ENCODE measurements at regions not wholly inside any gene's neighbourhood (a gene's known extent, or its start where the extent isn't known, plus 50 kb on each side); places are given as distances from the start of the nearest gene placed in this dataset.

GRCh38 chr2:220068846-220069245 lies 441.4 kb downstream of the SLC4A3 start:
- no peak for DNase-seq

- DNase-seq, result no peak
These were observed 442.9 kb downstream of the SLC4A3 start for GRCh38 chr2:220070349-220070748.

- no peak for DNase-seq
These were observed 444.3 kb downstream of the SLC4A3 start for GRCh38 chr2:220071696-220072095.

GRCh38 chr2:220072669-220073220 lies 445.3 kb downstream of the SLC4A3 start:
- DNase-seq, result no peak

GRCh38 chr2:220075835-220076234 lies 448.4 kb downstream of the SLC4A3 start:
- no peak for DNase-seq

GRCh38 chr2:220076734-220077133 lies 449.3 kb downstream of the SLC4A3 start:
- no peak for DNase-seq

- DNase-seq, result no peak
These were observed 450.1 kb downstream of the SLC4A3 start for GRCh38 chr2:220077488-220077887.

GRCh38 chr2:220078439-220078838 lies 451.0 kb downstream of the SLC4A3 start:
- no peak for DNase-seq

- no peak for DNase-seq
These were observed 452.2 kb downstream of the SLC4A3 start for GRCh38 chr2:220079595-220079994.

- no peak for DNase-seq
These were observed 453.7 kb downstream of the SLC4A3 start for GRCh38 chr2:220081171-220081570.

GRCh38 chr2:220090050-220090449 lies 462.6 kb downstream of the SLC4A3 start:
- DNase-seq, result no peak

GRCh38 chr2:220096406-220096805 lies 469.0 kb downstream of the SLC4A3 start:
- no peak for DNase-seq

- no peak for DNase-seq
These were observed 474.6 kb downstream of the SLC4A3 start for GRCh38 chr2:220101980-220102379.

- DNase-seq, result no peak
These were observed 476.2 kb downstream of the SLC4A3 start for GRCh38 chr2:220103596-220103995.

- no peak for DNase-seq
These were observed 477.5 kb downstream of the SLC4A3 start for GRCh38 chr2:220104871-220105351.

GRCh38 chr2:220106065-220106464 lies 478.6 kb downstream of the SLC4A3 start:
- DNase-seq, result no peak

- DNase-seq, result no peak
These were observed 480.0 kb downstream of the SLC4A3 start for GRCh38 chr2:220107380-220107791.

- no peak for DNase-seq
These were observed 487.0 kb downstream of the SLC4A3 start for GRCh38 chr2:220114443-220114842.

GRCh38 chr2:220117025-220117424 lies 489.6 kb downstream of the SLC4A3 start:
- DNase-seq, result no peak

- no peak for DNase-seq
These were observed 492.6 kb downstream of the SLC4A3 start for GRCh38 chr2:220120041-220120440.

- no peak for DNase-seq
These were observed 496.3 kb downstream of the SLC4A3 start for GRCh38 chr2:220123751-220124150.

GRCh38 chr2:220125551-220125950 lies 498.1 kb downstream of the SLC4A3 start:
- DNase-seq, result no peak

GRCh38 chr2:220127311-220127710 lies 499.9 kb downstream of the SLC4A3 start:
- no peak for DNase-seq

- DNase-seq, result no peak
These were observed 500.4 kb downstream of the SLC4A3 start for GRCh38 chr2:220127876-220128275.

GRCh38 chr2:220129391-220129790 lies 502.0 kb downstream of the SLC4A3 start:
- no peak for DNase-seq

Data from CD4-positive, alpha-beta T cell treated with Interleukin-17A for 1 hour (primary cell).